Cardiac fibroblast (primary cell): ENCODE measurements at regions not wholly inside any gene's neighbourhood (a gene's known extent, or its start where the extent isn't known, plus 50 kb on each side); places are given as distances from the start of the nearest gene placed in this dataset.

Experiments
- DNase-seq, 2 donors: peaks; one replicate each; pipeline versions ENCODE4 v3.0.0 to v3.0.0-alpha.2; 2010; ENCODE audit warnings: low read depth in 2 of 2
- H3K4me3 ChIP-seq, 2 donors: replicated peaks in 1 of 2; 1 replicate in 1 of 2; 2 replicates in 1 of 2; pipeline ENCODE4 v1.5.1; 2011; ENCODE audit warnings: low read depth in 2 of 2, low read length in 2 of 2, mild to moderate bottlenecking in 2 of 2, moderate library complexity in 1 of 2
- CTCF ChIP-seq: IDR thresholded peaks from one replicate; pipeline ENCODE4 v1.5.1; 2011; ENCODE audit warnings: low read depth, mild to moderate bottlenecking, low read length, inconsistent platforms

GRCh38 chr18:73023975-73024374, 156.2 kb upstream of the NETO1 start:
- no peak for DNase-seq
- no peak for TF ChIP-seq CTCF
- no peak overlapping the region for H3K4me3 ChIP-seq

GRCh38 chr18:73009691-73010090, 141.9 kb upstream of the NETO1 start:
- TF ChIP-seq CTCF = no peak
- DNase-seq = no peak
- no peak overlapping the region for H3K4me3 ChIP-seq

GRCh38 chr18:73007915-73008308, 140.1 kb upstream of the NETO1 start:
- TF ChIP-seq CTCF = no peak
- no peak for DNase-seq
- H3K4me3 ChIP-seq = no peak overlapping the region

- no peak for DNase-seq
- no peak for TF ChIP-seq CTCF
- H3K4me3 ChIP-seq = no peak overlapping the region
Measured at GRCh38 chr18:73007195-73007914, 139.6 kb upstream of the NETO1 start.

- no peak for TF ChIP-seq CTCF
- H3K4me3 ChIP-seq = no peak overlapping the region
- no peak for DNase-seq
Measured at GRCh38 chr18:73006331-73006730, 138.5 kb upstream of the NETO1 start.

GRCh38 chr18:73004260-73004659, 136.5 kb upstream of the NETO1 start:
- TF ChIP-seq CTCF = no peak
- H3K4me3 ChIP-seq = no peak overlapping the region
- no peak for DNase-seq
